ENCODE measurements at regions not wholly inside any gene's neighbourhood (a gene's known extent, or its start where the extent isn't known, plus 50 kb on each side); places are given as distances from the start of the nearest gene placed in this dataset.
"Not testable (repeated sequence)": the region's sequence is repeated elsewhere in the genome, so short reads cannot be mapped to it uniquely, and the experiment has no call there.

DNA sequence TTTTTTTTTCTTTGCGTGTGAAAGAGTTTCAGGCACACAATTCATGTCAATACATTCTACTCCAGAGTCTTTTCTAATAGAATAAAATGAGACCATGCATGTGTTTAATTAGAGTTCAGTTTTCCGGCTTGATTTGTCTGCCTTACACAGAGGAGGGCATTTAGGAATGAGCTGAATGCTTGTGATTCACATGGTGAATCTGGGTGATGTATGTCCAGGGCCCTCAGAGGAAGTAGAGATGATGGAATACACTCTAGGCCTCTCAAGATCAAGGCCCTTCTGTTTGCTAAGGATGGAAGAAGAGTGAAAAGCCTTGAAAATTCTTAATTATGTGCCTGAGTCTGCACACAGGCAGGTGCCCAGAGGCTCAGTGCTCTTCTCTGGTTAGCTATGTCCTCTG is 71.0 kb upstream of the CYRIA start:
- peaks cover 7 to 12% of the 10 kb centered on the region in 2 donors for H3K27me3 Mint-ChIP-seq
- no peaks in the 10 kb centered on the region for H3K4me1 Mint-ChIP-seq (ENCODE audit: low read depth in 2 of 2)
- no peaks in the 10 kb centered on the region for H3K36me3 Mint-ChIP-seq
- DNase-seq (ENCODE audit: low spot score) (no peak), ATAC-seq (no peak)
- H3K27ac Mint-ChIP-seq, result no peak overlapping the region
- no peak overlapping the region for H3K4me3 Mint-ChIP-seq
- no peaks in the 10 kb centered on the region for H3K9me3 Mint-ChIP-seq

DNA sequence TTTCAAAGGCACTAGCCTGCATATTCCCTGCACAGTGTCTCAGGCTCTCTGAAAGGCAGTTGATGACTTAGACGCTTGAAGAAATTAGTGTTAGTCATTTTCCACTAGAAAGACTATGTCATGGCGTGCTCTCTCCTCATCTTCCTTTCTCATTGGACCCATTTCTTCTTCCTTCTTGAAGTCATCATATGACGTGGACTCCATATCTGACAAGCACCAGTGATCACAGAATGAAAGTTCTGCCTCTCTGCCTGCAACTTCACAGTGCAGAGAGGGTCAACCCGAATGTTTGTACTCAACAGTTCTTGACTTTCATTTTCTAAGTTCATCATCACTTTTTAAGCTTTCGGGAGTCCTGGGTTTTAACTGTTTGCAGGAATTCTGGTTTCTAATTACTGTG is 63.7 kb upstream of the CYRIA start:
- Mint-ChIP-seq H3K36me3 (no peaks in the 10 kb centered on the region), H3K4me3 (peak overlapping the region; percentile 45), H3K27me3 (peaks cover 20 to 33% of the 10 kb centered on the region in 2 donors), H3K27ac (peak overlapping the region in 1 of 2 donors; percentile 67), H3K9me3 (no peaks in the 10 kb centered on the region), H3K4me1 (ENCODE audit: low read depth in 2 of 2) (peaks cover 0 to 14% of the 10 kb centered on the region in 2 donors)
- DNase-seq (ENCODE audit: low spot score), result no peak
- peak in 1 of 2 donors; percentile 58 for ATAC-seq

DNA sequence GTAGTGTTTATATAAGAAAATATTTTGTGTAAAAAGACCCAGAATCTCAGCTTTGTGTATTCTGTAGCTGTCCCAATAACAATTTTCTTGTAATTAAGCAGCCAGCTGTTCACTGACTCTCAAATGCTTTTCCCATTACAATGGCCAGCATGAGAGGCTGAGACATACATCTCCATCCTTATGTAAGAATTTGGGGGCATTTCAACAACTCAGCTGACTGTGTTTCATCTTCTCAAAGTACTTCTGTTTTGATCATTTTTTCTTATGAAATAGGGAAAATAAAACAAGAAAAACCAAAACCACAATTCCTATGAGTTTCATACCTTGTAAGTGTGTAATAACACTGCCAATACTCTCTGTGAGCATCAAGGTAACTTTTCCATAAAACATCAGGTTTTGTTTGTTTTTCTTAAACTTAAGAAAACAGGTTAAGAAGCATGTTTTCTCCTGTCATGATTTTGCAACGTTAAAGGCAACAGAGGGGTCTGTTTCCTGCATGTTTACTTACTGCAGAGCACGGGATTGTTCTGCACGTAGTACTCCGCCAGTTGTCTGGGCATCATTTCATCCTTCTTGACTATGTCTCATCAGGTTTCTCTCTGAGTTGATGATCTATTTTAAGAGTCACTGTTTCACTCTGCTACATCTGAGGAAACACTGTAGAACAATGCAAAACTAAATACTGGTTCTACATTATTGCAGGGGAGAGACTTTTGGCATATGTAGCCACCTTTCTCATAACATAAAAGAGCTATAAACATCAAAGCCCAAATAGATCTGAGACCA is 62.9 kb upstream of the CYRIA start:
- Mint-ChIP-seq H3K4me3 (peak overlapping the region; percentile 45), H3K36me3 (no peaks in the 10 kb centered on the region), H3K4me1 (ENCODE audit: low read depth in 2 of 2) (peaks cover 0 to 14% of the 10 kb centered on the region in 2 donors), H3K27ac (peak overlapping the region in 1 of 2 donors; percentile 67), H3K27me3 (peaks cover 24 to 38% of the 10 kb centered on the region in 2 donors), H3K9me3 (no peaks in the 10 kb centered on the region)
- no peak for DNase-seq (ENCODE audit: low spot score)
- ATAC-seq, result peak in 1 of 2 donors; percentile 77

DNA sequence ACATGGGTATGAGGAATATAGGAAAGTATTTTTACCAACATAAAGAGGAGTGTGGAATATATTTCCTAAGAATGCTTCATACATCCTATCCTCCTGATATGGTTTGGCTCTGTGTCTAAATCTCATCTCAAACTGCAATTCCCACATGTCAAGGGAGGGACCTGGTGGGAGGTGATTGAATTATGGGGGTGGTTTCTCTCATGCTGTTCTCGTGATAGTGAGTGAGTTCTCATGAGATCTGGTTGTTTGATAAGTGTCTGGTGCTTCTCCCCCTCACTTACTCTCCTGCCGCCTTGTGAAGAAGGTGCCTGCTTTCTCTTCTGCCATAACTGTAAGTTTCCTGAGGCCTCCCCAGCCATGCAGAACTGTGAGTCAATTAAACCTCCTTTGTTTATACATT is 62.2 kb upstream of the CYRIA start:
- not testable (repeated sequence) for H3K4me3 Mint-ChIP-seq; H3K27ac Mint-ChIP-seq; DNase-seq (ENCODE audit: low spot score); H3K36me3 Mint-ChIP-seq; ATAC-seq; H3K9me3 Mint-ChIP-seq
- H3K4me1 Mint-ChIP-seq (ENCODE audit: low read depth in 2 of 2), result peaks cover 0 to 14% of the 10 kb centered on the region in 2 donors
- peaks cover 24 to 38% of the 10 kb centered on the region in 2 donors for H3K27me3 Mint-ChIP-seq

DNA sequence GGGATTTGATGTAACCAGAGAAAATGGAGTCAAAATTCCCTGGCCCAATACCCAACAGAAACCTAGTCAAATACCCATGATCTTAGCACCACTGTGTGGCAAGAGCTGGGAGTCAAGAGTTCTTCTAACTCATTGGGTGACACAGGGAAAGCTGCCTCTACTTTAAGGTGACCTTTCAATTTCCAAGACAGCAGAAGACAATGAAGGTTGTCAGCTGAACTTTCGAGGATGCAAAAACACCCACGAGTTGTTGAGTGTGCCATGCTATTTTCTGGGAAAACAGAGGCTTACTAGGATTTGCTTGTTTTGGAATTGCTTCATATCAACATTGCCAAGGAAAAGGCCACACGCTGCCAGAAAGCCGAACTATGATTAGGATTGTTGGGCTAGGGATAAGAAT is 61.6 kb upstream of the CYRIA start:
- ATAC-seq, result no peak
- H3K27me3 Mint-ChIP-seq, result peaks cover 24 to 37% of the 10 kb centered on the region in 2 donors
- peak overlapping the region in 1 of 2 donors; percentile 4 for H3K27ac Mint-ChIP-seq
- peaks cover 0 to 14% of the 10 kb centered on the region in 2 donors for H3K4me1 Mint-ChIP-seq (ENCODE audit: low read depth in 2 of 2)
- no peak overlapping the region for H3K4me3 Mint-ChIP-seq
- no peak for DNase-seq (ENCODE audit: low spot score)
- H3K9me3 Mint-ChIP-seq, result no peaks in the 10 kb centered on the region
- H3K36me3 Mint-ChIP-seq, result no peaks in the 10 kb centered on the region

DNA sequence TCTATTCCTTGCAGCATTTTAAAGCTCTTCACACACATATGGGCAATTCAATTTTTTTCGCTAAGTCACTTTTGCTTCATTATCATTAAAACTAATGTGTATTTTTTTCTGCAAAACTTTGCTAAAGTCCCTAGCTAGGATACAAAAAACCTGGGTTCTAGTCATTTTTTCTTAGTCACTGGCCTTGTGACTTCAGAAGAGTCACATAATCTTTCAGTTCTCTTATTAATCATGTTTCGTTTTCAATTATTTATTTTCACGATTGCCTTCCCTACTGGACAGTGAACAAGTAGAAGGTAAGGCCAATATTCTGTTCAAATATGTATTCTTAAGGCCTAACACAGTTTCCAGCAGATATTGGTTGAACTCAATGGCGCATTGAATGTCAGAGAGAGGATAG is 60.9 kb upstream of the CYRIA start:
- ATAC-seq (no peak), DNase-seq (ENCODE audit: low spot score) (no peak)
- no peaks in the 10 kb centered on the region for H3K36me3 Mint-ChIP-seq
- H3K4me3 Mint-ChIP-seq, result peak overlapping the region; percentile 18
- peak overlapping the region in 1 of 2 donors; percentile 4 for H3K27ac Mint-ChIP-seq
- no peaks in the 10 kb centered on the region for H3K9me3 Mint-ChIP-seq
- peaks cover 24 to 30% of the 10 kb centered on the region in 2 donors for H3K27me3 Mint-ChIP-seq
- H3K4me1 Mint-ChIP-seq (ENCODE audit: low read depth in 2 of 2), result peaks cover 0 to 14% of the 10 kb centered on the region in 2 donors

DNA sequence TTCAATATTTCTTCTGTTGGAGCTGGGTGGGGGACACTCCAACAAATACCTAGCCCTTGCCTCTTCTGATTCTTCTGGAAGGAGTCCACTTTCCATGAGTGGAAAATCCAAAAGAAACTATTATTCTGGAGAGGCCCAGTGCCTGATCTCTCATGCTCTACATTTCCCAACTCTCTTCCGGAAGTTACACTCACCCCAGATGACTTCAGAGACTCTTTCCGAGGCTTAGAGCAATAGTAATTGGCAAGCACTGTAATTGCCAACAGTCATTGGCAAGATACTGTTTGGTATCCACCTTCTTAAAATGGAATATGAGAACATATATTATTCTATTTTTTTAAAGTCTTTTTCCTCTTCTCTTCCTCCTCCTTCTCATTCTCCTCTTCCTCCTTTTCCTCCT is 60.5 kb upstream of the CYRIA start:
- no peaks in the 10 kb centered on the region for H3K36me3 Mint-ChIP-seq
- peaks cover 0 to 14% of the 10 kb centered on the region in 2 donors for H3K4me1 Mint-ChIP-seq (ENCODE audit: low read depth in 2 of 2)
- peaks cover 24 to 26% of the 10 kb centered on the region in 2 donors for H3K27me3 Mint-ChIP-seq
- peak overlapping the region in 1 of 2 donors; percentile 4 for H3K27ac Mint-ChIP-seq
- DNase-seq (ENCODE audit: low spot score), result no peak
- no peaks in the 10 kb centered on the region for H3K9me3 Mint-ChIP-seq
- no peak for ATAC-seq
- H3K4me3 Mint-ChIP-seq, result peak overlapping the region; percentile 18

DNA sequence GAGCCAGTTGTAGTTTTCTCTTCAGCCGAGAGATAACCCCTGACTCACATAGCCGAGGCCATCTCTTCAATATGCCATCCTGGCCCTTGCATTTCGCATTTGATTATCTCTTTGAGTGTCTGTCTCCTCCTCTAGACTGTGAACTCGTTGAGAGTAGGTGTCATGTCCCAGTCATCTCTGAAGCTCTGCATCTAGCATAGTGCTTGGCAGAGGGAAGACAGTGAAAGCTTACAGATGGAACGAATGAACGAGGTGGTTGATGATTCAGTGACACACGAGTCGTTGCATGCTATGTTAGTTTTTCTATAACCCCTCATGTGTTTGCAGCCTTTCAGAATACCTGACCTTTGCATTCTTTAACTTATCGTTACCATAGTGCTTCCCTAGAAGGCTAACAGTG is 59.9 kb upstream of the CYRIA start:
- Mint-ChIP-seq H3K4me1 (ENCODE audit: low read depth in 2 of 2) (peaks cover 0 to 14% of the 10 kb centered on the region in 2 donors), H3K27me3 (peaks cover 20 to 22% of the 10 kb centered on the region in 2 donors), H3K27ac (no peak overlapping the region), H3K4me3 (no peak overlapping the region), H3K9me3 (no peaks in the 10 kb centered on the region), H3K36me3 (no peaks in the 10 kb centered on the region)
- ATAC-seq, result peak in 1 of 2 donors; percentile 76
- no peak for DNase-seq (ENCODE audit: low spot score)

DNA sequence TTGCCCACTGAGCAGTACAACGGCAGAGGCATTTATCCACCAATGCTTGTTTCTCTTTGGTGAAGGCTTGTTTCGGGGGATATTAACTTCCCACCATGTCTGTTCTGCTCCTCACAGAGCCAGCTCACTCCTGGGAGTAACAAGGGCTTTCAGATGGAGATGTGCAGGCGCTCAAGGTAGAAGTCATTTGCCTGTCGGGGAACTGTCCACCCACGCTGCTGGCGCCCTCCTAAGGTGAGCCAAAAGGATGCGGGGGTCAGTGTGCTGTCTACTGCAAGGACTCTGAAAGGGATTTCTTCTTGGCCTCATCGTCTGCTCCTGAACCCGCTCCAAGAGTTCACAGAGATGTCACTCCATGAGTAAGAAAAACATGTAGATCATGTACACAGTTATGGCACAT is 57.0 kb upstream of the CYRIA start:
- ATAC-seq, result no peak
- H3K9me3 Mint-ChIP-seq, result no peaks in the 10 kb centered on the region
- DNase-seq (ENCODE audit: low spot score), result no peak
- no peaks in the 10 kb centered on the region for H3K36me3 Mint-ChIP-seq
- no peak overlapping the region for H3K4me3 Mint-ChIP-seq
- peaks cover 3 to 6% of the 10 kb centered on the region in 2 donors for H3K4me1 Mint-ChIP-seq (ENCODE audit: low read depth in 2 of 2)
- peaks cover 18 to 19% of the 10 kb centered on the region in 2 donors for H3K27me3 Mint-ChIP-seq
- no peak overlapping the region for H3K27ac Mint-ChIP-seq

DNA sequence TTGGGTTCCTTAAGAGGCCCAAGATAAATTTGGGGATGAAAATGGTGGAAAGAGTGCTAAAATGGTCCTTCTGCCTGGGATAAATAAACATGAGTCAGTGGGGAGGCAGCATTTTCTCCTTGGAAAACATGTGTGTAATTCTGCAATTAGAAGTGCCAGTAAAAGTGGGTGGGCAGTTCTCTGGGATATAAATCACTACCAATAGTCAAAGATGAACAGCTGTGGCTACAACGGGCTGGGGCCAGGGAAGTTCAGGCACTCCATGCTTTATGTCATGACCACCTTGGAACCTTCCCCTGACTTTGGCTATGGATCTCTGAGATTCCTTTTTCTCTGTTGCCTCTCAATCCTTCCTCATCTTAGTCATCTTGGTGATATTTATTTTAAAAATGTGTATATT is 56.5 kb upstream of the CYRIA start:
- no peak overlapping the region for H3K4me3 Mint-ChIP-seq
- H3K27me3 Mint-ChIP-seq, result peaks cover 18 to 19% of the 10 kb centered on the region in 2 donors
- no peaks in the 10 kb centered on the region for H3K9me3 Mint-ChIP-seq
- DNase-seq (ENCODE audit: low spot score) (no peak), ATAC-seq (no peak)
- H3K36me3 Mint-ChIP-seq, result no peaks in the 10 kb centered on the region
- no peak overlapping the region for H3K27ac Mint-ChIP-seq
- H3K4me1 Mint-ChIP-seq (ENCODE audit: low read depth in 2 of 2), result peaks cover 8 to 10% of the 10 kb centered on the region in 2 donors

DNA sequence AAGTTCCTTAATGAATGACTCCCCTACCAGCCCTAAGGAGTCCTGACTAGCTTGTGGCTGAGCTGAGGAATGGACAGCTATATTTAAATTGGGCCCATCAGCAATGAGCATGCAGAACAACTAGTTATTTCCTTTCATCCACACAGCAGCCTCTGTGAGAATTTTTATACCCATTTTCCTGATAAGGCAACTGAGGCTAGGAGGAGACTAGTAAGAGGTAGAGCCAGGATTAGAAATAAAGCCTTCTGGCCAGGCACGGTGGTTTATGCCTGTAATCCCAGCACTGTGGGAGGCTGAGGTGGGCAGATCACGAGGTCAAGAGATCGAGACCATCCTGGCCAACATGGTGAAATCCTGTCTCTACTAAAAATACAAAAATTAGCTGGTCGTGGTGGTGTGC is 55.9 kb upstream of the CYRIA start:
- not testable (repeated sequence) for H3K9me3 Mint-ChIP-seq; H3K36me3 Mint-ChIP-seq; DNase-seq (ENCODE audit: low spot score); H3K4me1 Mint-ChIP-seq (ENCODE audit: low read depth in 2 of 2); H3K4me3 Mint-ChIP-seq; H3K27ac Mint-ChIP-seq; ATAC-seq
- H3K27me3 Mint-ChIP-seq, result peaks cover 15 to 16% of the 10 kb centered on the region in 2 donors

DNA sequence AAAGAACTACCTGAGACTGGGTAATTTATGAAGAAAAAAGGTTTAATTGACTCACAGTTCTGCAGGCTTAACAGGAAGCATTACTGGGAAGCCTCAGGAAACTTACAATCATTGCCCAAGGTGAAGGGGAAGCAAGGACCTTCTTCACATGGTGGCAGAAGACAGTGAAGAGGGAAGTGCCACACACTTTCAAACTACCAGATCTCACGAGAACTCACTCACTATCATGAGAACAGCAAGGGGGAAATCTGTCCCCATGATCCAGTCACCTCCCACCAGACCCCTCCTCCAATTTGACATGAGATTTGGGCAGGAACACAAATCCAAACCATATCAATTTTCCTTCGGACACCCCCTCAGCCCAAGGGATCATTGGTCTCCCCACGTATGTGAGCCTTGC is 55.1 kb upstream of the CYRIA start:
- H3K27me3 Mint-ChIP-seq, result peaks cover 12 to 14% of the 10 kb centered on the region in 2 donors
- not testable (repeated sequence) for DNase-seq (ENCODE audit: low spot score); H3K4me1 Mint-ChIP-seq (ENCODE audit: low read depth in 2 of 2); H3K36me3 Mint-ChIP-seq; H3K27ac Mint-ChIP-seq; ATAC-seq; H3K9me3 Mint-ChIP-seq; H3K4me3 Mint-ChIP-seq

DNA sequence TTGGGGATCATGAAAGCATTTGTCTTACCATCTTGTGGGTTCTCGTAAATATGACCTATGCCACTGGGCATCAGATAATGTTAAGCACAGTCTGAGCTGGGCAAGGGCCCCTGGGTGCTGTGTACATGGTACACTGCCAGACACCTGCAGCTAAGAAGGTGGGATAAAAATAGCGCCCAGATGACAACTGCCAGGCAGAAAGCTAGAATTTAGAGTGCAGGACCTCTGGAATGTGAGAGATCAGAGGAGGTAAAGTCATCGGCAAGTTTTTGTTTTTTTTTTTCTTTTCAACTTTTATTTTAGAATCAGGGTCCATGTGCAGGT is 53.8 kb upstream of the CYRIA start:
- Mint-ChIP-seq H3K27ac (no peak overlapping the region), H3K4me1 (ENCODE audit: low read depth in 2 of 2) (peaks cover 6 to 8% of the 10 kb centered on the region in 2 donors), H3K9me3 (no peaks in the 10 kb centered on the region), H3K4me3 (no peak overlapping the region), H3K27me3 (peaks cover 6 to 8% of the 10 kb centered on the region in 2 donors), H3K36me3 (no peaks in the 10 kb centered on the region)
- no peak for DNase-seq (ENCODE audit: low spot score)
- no peak for ATAC-seq

DNA sequence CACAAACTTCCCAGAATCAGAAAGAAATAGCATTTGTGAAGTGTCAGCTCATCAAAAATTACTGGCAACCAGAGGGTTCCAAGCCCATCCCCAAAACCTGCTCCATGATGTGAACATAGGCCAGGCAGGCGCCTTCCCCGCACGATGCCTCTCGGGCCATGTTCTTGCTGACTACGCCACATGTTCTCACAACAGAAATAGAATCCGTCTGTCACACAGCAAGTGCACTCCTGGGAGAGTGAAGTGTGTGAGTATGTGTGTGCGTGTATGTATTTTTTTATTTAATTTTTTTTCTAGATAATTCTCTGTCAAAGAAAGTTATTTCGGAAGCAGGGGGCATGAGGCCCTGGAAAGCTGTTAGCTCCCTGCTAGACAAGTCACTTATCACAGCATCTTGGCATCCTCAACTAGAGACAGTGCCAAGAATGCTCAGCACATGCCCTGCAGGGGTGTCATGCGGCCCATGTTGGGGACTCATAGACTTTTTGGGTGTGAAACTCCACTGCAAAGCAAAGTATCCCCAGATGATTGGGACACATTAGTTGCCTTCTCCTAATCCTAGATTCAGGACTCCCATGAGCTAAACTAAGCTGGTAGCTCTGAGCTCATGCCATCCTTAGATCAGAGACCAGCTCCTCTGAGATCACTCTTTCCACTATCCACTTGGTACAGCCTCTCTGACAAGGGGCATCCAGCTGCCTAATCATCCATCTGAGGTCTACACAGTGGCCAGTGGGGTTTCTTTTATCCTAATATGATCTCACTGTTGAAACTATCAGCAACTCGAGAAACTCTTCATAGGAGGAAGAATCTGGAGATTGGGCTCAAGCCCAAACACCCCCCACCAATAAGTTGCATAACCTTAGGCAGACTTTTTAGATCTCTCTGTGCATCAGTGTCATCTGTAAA is 53.2 kb upstream of the CYRIA start:
- no peak for ATAC-seq
- H3K9me3 Mint-ChIP-seq, result no peaks in the 10 kb centered on the region
- peaks cover 6 to 8% of the 10 kb centered on the region in 2 donors for H3K4me1 Mint-ChIP-seq (ENCODE audit: low read depth in 2 of 2)
- H3K27me3 Mint-ChIP-seq, result peaks cover 0 to 2% of the 10 kb centered on the region in 2 donors
- no peaks in the 10 kb centered on the region for H3K36me3 Mint-ChIP-seq
- H3K27ac Mint-ChIP-seq, result no peak overlapping the region
- DNase-seq (ENCODE audit: low spot score), result no peak
- H3K4me3 Mint-ChIP-seq, result no peak overlapping the region
